Cardiac fibroblast (primary cell): ENCODE measurements at regions not wholly inside any gene's neighbourhood (a gene's known extent, or its start where the extent isn't known, plus 50 kb on each side); places are given as distances from the start of the nearest gene placed in this dataset.

Experiments
- DNase-seq, 2 donors: peaks; one replicate each; pipeline versions ENCODE4 v3.0.0 to v3.0.0-alpha.2; 2010; ENCODE audit warnings: low read depth in 2 of 2
- H3K4me3 ChIP-seq, 2 donors: replicated peaks in 1 of 2; 1 replicate in 1 of 2; 2 replicates in 1 of 2; pipeline ENCODE4 v1.5.1; 2011; ENCODE audit warnings: low read depth in 2 of 2, low read length in 2 of 2, mild to moderate bottlenecking in 2 of 2, moderate library complexity in 1 of 2
- CTCF ChIP-seq: IDR thresholded peaks from one replicate; pipeline ENCODE4 v1.5.1; 2011; ENCODE audit warnings: low read depth, mild to moderate bottlenecking, low read length, inconsistent platforms

- no peak for TF ChIP-seq CTCF
- no peak overlapping the region for H3K4me3 ChIP-seq
- DNase-seq, result no peak
Measured at GRCh38 chr7:145986248-145986874, 130.2 kb upstream of the CNTNAP2 start.

GRCh38 chr7:145978769-145979168 is 137.8 kb upstream of the CNTNAP2 start:
- no peak overlapping the region for H3K4me3 ChIP-seq
- no peak for TF ChIP-seq CTCF
- DNase-seq, result no peak

- TF ChIP-seq CTCF, result no peak
- no peak for DNase-seq
- no peak overlapping the region for H3K4me3 ChIP-seq
Measured at GRCh38 chr7:145959981-145960380, 156.6 kb upstream of the CNTNAP2 start.

- DNase-seq, result peak in 1 of 2 donors; percentile 18
- no peak overlapping the region for H3K4me3 ChIP-seq
- TF ChIP-seq CTCF, result no peak
Measured at GRCh38 chr7:145957160-145957890, 159.3 kb upstream of the CNTNAP2 start.

- TF ChIP-seq CTCF, result no peak
- no peak for DNase-seq
- no peak overlapping the region for H3K4me3 ChIP-seq
Measured at GRCh38 chr7:145951566-145951965, 165.0 kb upstream of the CNTNAP2 start.

GRCh38 chr7:145928937-145929336 is 187.7 kb upstream of the CNTNAP2 start:
- no peak overlapping the region for H3K4me3 ChIP-seq
- TF ChIP-seq CTCF, result no peak
- DNase-seq, result no peak

GRCh38 chr7:145919712-145920111 is 196.9 kb upstream of the CNTNAP2 start:
- TF ChIP-seq CTCF, result no peak
- no peak for DNase-seq
- no peak overlapping the region for H3K4me3 ChIP-seq
